H1 (cell line): ENCODE measurements at regions not wholly inside any gene's neighbourhood (a gene's known extent, or its start where the extent isn't known, plus 50 kb on each side); places are given as distances from the start of the nearest gene placed in this dataset.

Experiments
- CTBP2 ChIP-seq: IDR thresholded peaks from 2 replicates; pipeline ENCODE4 v1.7.0; 2011; ENCODE audit warnings: borderline replicate concordance, mild to moderate bottlenecking, moderate library complexity, mixed read lengths, low read length; ENCODE audit not compliant: insufficient read depth, insufficient read length

- no peak for TF ChIP-seq CTBP2
These were observed 371.0 kb downstream of the SFMBT2 start (continued) for GRCh38 chr10:7039859-7040258.
